ENCODE measurements at regions not wholly inside any gene's neighbourhood (a gene's known extent, or its start where the extent isn't known, plus 50 kb on each side); places are given as distances from the start of the nearest gene placed in this dataset.

DNA sequence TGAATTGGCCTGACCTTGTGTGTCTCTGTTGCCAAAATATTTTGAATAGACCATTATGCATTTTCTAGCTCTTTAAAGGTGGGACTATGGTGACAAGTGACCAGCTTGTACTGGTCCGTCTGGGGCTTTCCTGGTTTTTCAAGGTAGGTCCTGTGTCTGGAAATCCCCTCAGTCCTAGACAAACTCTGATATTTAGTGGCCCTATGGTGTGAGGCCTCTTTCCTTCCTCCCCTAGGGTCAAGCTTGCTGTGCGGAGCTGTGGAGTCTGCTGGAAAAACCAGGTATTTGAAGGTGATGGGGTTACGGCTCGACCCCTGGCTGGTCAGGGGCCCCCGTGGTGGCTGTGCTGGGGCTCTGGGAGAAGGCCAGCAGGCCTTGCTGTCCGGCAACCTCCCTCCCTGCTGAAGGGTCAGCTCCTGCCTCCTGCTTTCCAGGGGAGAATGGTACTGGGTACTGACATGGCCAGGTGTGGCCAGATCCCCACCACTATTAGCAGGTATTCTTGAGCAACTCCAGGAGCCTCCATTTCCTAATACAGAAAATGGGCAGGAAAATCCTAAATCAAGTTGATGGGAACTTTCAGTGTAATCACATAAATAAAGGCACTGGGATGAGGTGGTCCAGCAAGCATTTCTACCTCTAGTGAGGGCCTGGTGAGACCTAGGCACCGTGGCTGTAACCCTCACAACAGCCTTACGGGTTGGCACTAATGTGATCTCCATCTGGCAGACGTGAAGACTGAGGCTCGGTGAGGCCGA is 86.2 kb upstream of the HS6ST1 start:
- TF ChIP-seq, protein P1, sequence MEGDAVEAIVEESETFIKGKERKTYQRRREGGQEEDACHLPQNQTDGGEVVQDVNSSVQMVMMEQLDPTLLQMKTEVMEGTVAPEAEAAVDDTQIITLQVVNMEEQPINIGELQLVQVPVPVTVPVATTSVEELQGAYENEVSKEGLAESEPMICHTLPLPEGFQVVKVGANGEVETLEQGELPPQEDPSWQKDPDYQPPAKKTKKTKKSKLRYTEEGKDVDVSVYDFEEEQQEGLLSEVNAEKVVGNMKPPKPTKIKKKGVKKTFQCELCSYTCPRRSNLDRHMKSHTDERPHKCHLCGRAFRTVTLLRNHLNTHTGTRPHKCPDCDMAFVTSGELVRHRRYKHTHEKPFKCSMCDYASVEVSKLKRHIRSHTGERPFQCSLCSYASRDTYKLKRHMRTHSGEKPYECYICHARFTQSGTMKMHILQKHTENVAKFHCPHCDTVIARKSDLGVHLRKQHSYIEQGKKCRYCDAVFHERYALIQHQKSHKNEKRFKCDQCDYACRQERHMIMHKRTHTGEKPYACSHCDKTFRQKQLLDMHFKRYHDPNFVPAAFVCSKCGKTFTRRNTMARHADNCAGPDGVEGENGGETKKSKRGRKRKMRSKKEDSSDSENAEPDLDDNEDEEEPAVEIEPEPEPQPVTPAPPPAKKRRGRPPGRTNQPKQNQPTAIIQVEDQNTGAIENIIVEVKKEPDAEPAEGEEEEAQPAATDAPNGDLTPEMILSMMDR (IDR thresholded peaks at IDR 0.05; ENCODE audit: low read depth, low read length) = no peak
- no peak for TF ChIP-seq EZH2phosphoT487 (IDR thresholded peaks at IDR 0.05; ENCODE audit: low read depth)
